GM12874 (cell line): ENCODE measurements at regions not wholly inside any gene's neighbourhood (a gene's known extent, or its start where the extent isn't known, plus 50 kb on each side); places are given as distances from the start of the nearest gene placed in this dataset.

Source experiments
- TF ChIP-seq, protein P1 (sequence below): IDR thresholded peaks from 2 replicates; pipeline ENCODE4 v1.5.1; 2011; ENCODE audit warnings: low read depth, mild to moderate bottlenecking, control low read depth, low read length, moderate library complexity; ENCODE audit not compliant: insufficient read depth

- TF ChIP-seq, protein P1, sequence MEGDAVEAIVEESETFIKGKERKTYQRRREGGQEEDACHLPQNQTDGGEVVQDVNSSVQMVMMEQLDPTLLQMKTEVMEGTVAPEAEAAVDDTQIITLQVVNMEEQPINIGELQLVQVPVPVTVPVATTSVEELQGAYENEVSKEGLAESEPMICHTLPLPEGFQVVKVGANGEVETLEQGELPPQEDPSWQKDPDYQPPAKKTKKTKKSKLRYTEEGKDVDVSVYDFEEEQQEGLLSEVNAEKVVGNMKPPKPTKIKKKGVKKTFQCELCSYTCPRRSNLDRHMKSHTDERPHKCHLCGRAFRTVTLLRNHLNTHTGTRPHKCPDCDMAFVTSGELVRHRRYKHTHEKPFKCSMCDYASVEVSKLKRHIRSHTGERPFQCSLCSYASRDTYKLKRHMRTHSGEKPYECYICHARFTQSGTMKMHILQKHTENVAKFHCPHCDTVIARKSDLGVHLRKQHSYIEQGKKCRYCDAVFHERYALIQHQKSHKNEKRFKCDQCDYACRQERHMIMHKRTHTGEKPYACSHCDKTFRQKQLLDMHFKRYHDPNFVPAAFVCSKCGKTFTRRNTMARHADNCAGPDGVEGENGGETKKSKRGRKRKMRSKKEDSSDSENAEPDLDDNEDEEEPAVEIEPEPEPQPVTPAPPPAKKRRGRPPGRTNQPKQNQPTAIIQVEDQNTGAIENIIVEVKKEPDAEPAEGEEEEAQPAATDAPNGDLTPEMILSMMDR, result no peak
Observed at GRCh38 chr15:94586099-94586498, 354.7 kb downstream of the MCTP2 start.

GRCh38 chr15:94587113-94587512, 355.8 kb downstream of the MCTP2 start:
- TF ChIP-seq, protein P1, result no peak

- TF ChIP-seq, protein P1, result no peak
Observed at GRCh38 chr15:94588993-94589392, 357.6 kb downstream of the MCTP2 start.

DNA sequence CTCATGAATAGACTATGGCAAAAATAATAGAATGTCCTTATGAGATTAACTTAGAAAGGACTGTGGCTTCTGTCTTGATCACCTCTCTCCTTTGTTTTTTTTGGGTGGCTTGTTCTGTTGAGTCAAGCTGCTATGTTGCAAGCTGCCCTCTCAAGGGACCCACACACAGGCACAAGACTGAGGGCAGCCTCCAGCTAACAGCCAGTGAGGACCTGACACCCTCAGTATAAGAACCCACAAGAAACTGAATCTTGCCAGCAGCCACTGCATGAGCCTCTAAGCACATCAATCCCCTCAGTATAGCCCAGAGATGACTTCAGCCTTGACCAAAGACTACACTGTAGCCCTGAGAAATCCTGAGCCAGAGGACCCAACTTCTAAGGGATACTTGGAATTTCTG, 361.1 kb downstream of the MCTP2 start:
- TF ChIP-seq, protein P1, result no peak

- TF ChIP-seq, protein P1, result no peak
Observed at GRCh38 chr15:94596707-94597106, 365.3 kb downstream of the MCTP2 start.

DNA sequence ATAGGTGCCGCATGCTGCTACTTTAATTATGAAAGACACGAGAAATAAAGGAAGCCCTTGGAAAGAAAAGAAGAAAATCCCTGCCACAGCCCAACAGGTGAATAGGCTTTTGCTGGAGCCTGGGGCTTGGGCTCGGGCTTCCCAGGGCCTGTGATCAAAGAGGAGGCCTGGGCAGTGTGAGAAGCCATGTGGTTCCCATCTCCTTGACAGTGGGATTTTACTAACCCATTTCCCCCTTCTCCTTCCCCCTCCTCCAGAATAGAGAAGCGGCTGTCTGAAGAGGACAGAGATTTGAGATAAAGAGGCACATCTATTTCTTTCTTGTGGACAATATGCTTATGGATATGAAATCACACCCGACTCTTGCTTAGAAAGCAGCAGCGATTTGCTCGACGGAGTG, 369.1 kb downstream of the MCTP2 start:
- TF ChIP-seq, protein P1, result no peak

- TF ChIP-seq, protein P1, result no peak
Observed at GRCh38 chr15:94602754-94603470, 371.6 kb downstream of the MCTP2 start.
